ENCODE measurements at regions not wholly inside any gene's neighbourhood (a gene's known extent, or its start where the extent isn't known, plus 50 kb on each side); places are given as distances from the start of the nearest gene placed in this dataset.

GRCh38 chr1:29383746-29384371 is 147.5 kb downstream of the PTPRU start:
- Histone ChIP-seq H3K4me3 (ENCODE audit: low read length) (no peak overlapping the region), H3K4me1 (ENCODE audit: control insufficient read depth, insufficient read depth, low read length) (no peaks in the 10 kb centered on the region), H3K36me3 (ENCODE audit: control insufficient read depth, insufficient read depth, low read length) (no peaks in the 10 kb centered on the region), H3K9me3 (replicated peaks; ENCODE audit: control insufficient read depth, low read depth, low read length) (peaks cover 10% of the 10 kb centered on the region), H3K27ac (ENCODE audit: low read length) (no peak overlapping the region), H3K27me3 (ENCODE audit: control insufficient read depth, insufficient read depth, low read length) (peaks cover 13% of the 10 kb centered on the region)
- DNase-seq: no peak
- 12% methylated on average over 3 of the region's 7 CpGs for WGBS (ENCODE audit: insufficient coverage)

GRCh38 chr1:29382851-29383745 is 146.8 kb downstream of the PTPRU start:
- H3K27me3 ChIP-seq (ENCODE audit: control insufficient read depth, insufficient read depth, low read length): peaks cover 13% of the 10 kb centered on the region
- no peaks in the 10 kb centered on the region for H3K4me1 ChIP-seq (ENCODE audit: control insufficient read depth, insufficient read depth, low read length)
- no peaks in the 10 kb centered on the region for H3K36me3 ChIP-seq (ENCODE audit: control insufficient read depth, insufficient read depth, low read length)
- H3K27ac ChIP-seq (ENCODE audit: low read length): no peak overlapping the region
- peaks cover 15% of the 10 kb centered on the region for H3K9me3 ChIP-seq (replicated peaks; ENCODE audit: control insufficient read depth, low read depth, low read length)
- WGBS (ENCODE audit: insufficient coverage): 45% methylated on average over 9 of the region's 21 CpGs
- no peak overlapping the region for H3K4me3 ChIP-seq (ENCODE audit: low read length)
- DNase-seq: no peak

GRCh38 chr1:29381426-29381825 is 145.1 kb downstream of the PTPRU start:
- WGBS (ENCODE audit: insufficient coverage): 80% methylated on average over 4 of the region's 7 CpGs
- DNase-seq: no peak
- no peaks in the 10 kb centered on the region for H3K4me1 ChIP-seq (ENCODE audit: control insufficient read depth, insufficient read depth, low read length)
- peaks cover 13% of the 10 kb centered on the region for H3K27me3 ChIP-seq (ENCODE audit: control insufficient read depth, insufficient read depth, low read length)
- H3K27ac ChIP-seq (ENCODE audit: low read length): no peak overlapping the region
- no peaks in the 10 kb centered on the region for H3K36me3 ChIP-seq (ENCODE audit: control insufficient read depth, insufficient read depth, low read length)
- peaks cover 16% of the 10 kb centered on the region for H3K9me3 ChIP-seq (replicated peaks; ENCODE audit: control insufficient read depth, low read depth, low read length)
- no peak overlapping the region for H3K4me3 ChIP-seq (ENCODE audit: low read length)

GRCh38 chr1:29380532-29380931 is 144.2 kb downstream of the PTPRU start:
- no CpG with 5 or more reads among the region's 1 CpG for WGBS (ENCODE audit: insufficient coverage)
- Histone ChIP-seq H3K9me3 (replicated peaks; ENCODE audit: control insufficient read depth, low read depth, low read length) (peaks cover 16% of the 10 kb centered on the region), H3K4me1 (ENCODE audit: control insufficient read depth, insufficient read depth, low read length) (no peaks in the 10 kb centered on the region), H3K36me3 (ENCODE audit: control insufficient read depth, insufficient read depth, low read length) (no peaks in the 10 kb centered on the region), H3K27me3 (ENCODE audit: control insufficient read depth, insufficient read depth, low read length) (peaks cover 12% of the 10 kb centered on the region), H3K27ac (ENCODE audit: low read length) (no peak overlapping the region), H3K4me3 (ENCODE audit: low read length) (no peak overlapping the region)
- no peak for DNase-seq

- H3K36me3 ChIP-seq (ENCODE audit: control insufficient read depth, insufficient read depth, low read length): no peaks in the 10 kb centered on the region
- H3K4me3 ChIP-seq (ENCODE audit: low read length): no peak overlapping the region
- peaks cover 9% of the 10 kb centered on the region for H3K27me3 ChIP-seq (ENCODE audit: control insufficient read depth, insufficient read depth, low read length)
- 24% methylated on average over 4 of the region's 7 CpGs for WGBS (ENCODE audit: insufficient coverage)
- DNase-seq: no peak
- H3K27ac ChIP-seq (ENCODE audit: low read length): no peak overlapping the region
- peaks cover 16% of the 10 kb centered on the region for H3K9me3 ChIP-seq (replicated peaks; ENCODE audit: control insufficient read depth, low read depth, low read length)
- no peaks in the 10 kb centered on the region for H3K4me1 ChIP-seq (ENCODE audit: control insufficient read depth, insufficient read depth, low read length)
Measured at GRCh38 chr1:29379443-29380073, 143.2 kb downstream of the PTPRU start.
